ENCODE measurements at regions not wholly inside any gene's neighbourhood (a gene's known extent, or its start where the extent isn't known, plus 50 kb on each side); places are given as distances from the start of the nearest gene placed in this dataset.

DNA sequence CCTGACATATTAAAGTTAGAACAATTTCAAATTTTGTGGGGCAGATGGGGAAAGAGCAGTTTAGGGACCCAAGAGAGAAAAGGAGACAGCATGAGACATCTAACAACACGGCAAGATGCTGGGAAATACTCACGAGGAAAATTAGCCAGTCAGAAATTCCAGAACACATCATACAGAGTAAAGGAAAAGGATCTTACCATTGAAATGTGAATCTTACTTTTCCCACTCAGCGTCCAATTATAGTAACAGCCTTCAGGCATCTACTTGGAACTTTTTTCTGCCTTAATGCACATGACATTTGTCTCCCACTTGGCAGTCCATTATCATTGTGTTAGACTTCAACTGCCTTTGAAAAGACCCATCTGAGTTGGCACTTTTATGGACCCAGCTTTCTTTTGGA is 189.7 kb upstream of the SLC27A6 start:
- DNase-seq (ENCODE audit: low spot score): no peak
- ATAC-seq (ENCODE audit: insufficient number of reproducible peaks, low FRiP score, low read depth): no peak
- Histone ChIP-seq H3K9me3 (no peaks in the 10 kb centered on the region), H3K27ac (no peak overlapping the region), H3K27me3 (replicated peaks; ENCODE audit: insufficient read depth) (no peaks in the 10 kb centered on the region), H3K4me1 (ENCODE audit: control insufficient read depth in 1 of 2, low read depth in 2 of 2) (peaks cover 16 to 22% of the 10 kb centered on the region in 2 donors), H3K36me3 (no peaks in the 10 kb centered on the region), H3K4me3 (no peak overlapping the region)
- no peak for TF ChIP-seq CTCF (IDR thresholded peaks at IDR 0.05)

DNA sequence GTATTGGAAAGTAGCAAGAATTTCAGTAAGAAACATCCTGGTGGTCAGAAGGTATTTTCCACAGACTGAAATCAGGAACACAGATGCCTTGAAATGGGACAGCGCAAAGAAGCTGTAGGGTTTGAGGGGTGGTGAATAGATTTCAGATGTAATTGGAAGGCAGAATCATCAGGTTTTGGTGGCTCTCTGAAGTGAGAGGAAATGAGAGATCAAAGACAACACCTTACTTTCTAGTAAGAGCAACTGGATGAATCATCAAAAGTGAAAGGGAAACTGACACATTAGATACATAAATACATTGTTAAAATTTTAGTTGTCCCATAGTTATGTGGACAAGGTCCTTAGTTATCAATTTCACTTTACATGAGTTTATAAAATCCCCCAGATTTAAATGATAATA is 188.2 kb upstream of the SLC27A6 start:
- no peaks in the 10 kb centered on the region for H3K9me3 ChIP-seq
- DNase-seq (ENCODE audit: low spot score) (no peak), ATAC-seq (ENCODE audit: insufficient number of reproducible peaks, low FRiP score, low read depth) (no peak)
- H3K36me3 ChIP-seq: no peaks in the 10 kb centered on the region
- H3K4me1 ChIP-seq (ENCODE audit: control insufficient read depth in 1 of 2, low read depth in 2 of 2): peaks cover 16 to 25% of the 10 kb centered on the region in 2 donors
- H3K27me3 ChIP-seq (replicated peaks; ENCODE audit: insufficient read depth): no peaks in the 10 kb centered on the region
- no peak overlapping the region for H3K4me3 ChIP-seq
- no peak for TF ChIP-seq CTCF (IDR thresholded peaks at IDR 0.05)
- H3K27ac ChIP-seq: no peak overlapping the region

GRCh38 chr5:128778474-128778873 is 186.8 kb upstream of the SLC27A6 start:
- ATAC-seq (ENCODE audit: insufficient number of reproducible peaks, low FRiP score, low read depth): no peak
- Histone ChIP-seq H3K4me1 (ENCODE audit: control insufficient read depth in 1 of 2, low read depth in 2 of 2) (peaks cover 7 to 22% of the 10 kb centered on the region in 2 donors), H3K36me3 (no peaks in the 10 kb centered on the region), H3K27ac (no peak overlapping the region), H3K4me3 (no peak overlapping the region), H3K9me3 (no peaks in the 10 kb centered on the region), H3K27me3 (replicated peaks; ENCODE audit: insufficient read depth) (no peaks in the 10 kb centered on the region)
- no peak for TF ChIP-seq CTCF (IDR thresholded peaks at IDR 0.05)
- DNase-seq (ENCODE audit: low spot score): no peak

- Histone ChIP-seq H3K27ac (peak overlapping the region; percentile 53 to 56), H3K9me3 (no peaks in the 10 kb centered on the region), H3K36me3 (no peaks in the 10 kb centered on the region), H3K27me3 (replicated peaks; ENCODE audit: insufficient read depth) (no peaks in the 10 kb centered on the region), H3K4me1 (ENCODE audit: control insufficient read depth in 1 of 2, low read depth in 2 of 2) (peaks cover 3 to 17% of the 10 kb centered on the region in 2 donors), H3K4me3 (no peak overlapping the region)
- no peak for TF ChIP-seq CTCF (IDR thresholded peaks at IDR 0.05)
- DNase-seq (ENCODE audit: low spot score): peak; percentile 73
- peak; percentile 84 for ATAC-seq (ENCODE audit: insufficient number of reproducible peaks, low FRiP score, low read depth)
Measured at GRCh38 chr5:128782446-128782845, 182.8 kb upstream of the SLC27A6 start.

DNA sequence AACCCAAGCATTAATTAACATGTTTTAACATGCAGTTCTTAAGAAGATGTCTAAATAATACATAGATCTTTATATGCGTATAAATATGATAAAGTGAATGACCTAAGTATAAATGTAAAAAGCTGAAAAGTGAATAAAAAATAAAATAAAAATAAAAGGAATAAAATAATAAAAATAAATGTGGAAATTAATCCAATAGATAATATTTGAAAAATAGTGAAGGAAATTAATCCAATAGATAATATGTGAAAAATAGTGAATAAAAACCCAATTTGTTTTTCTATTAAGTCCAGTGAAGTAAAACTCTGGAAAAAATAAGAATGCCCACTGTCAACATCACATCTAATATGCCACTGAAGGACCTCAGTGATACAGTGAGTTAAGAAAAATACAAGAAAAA is 180.6 kb upstream of the SLC27A6 start:
- no peak for ATAC-seq (ENCODE audit: insufficient number of reproducible peaks, low FRiP score, low read depth)
- Histone ChIP-seq H3K9me3 (no peaks in the 10 kb centered on the region), H3K27ac (no peak overlapping the region), H3K4me3 (no peak overlapping the region), H3K27me3 (replicated peaks; ENCODE audit: insufficient read depth) (no peaks in the 10 kb centered on the region), H3K4me1 (ENCODE audit: control insufficient read depth in 1 of 2, low read depth in 2 of 2) (peaks cover 3 to 17% of the 10 kb centered on the region in 2 donors), H3K36me3 (no peaks in the 10 kb centered on the region)
- no peak for DNase-seq (ENCODE audit: low spot score)
- no peak for TF ChIP-seq CTCF (IDR thresholded peaks at IDR 0.05)
